Lower leg skin (tissue), 4 donors: ENCODE measurements at regions not wholly inside any gene's neighbourhood (a gene's known extent, or its start where the extent isn't known, plus 50 kb on each side); places are given as distances from the start of the nearest gene placed in this dataset.
"Not testable (repeated sequence)": the region's sequence is repeated elsewhere in the genome, so short reads cannot be mapped to it uniquely, and the experiment has no call there.

Source experiments
- DNase-seq, 2 donors: peaks; one replicate each; pipeline ENCODE4 v3.0.0-alpha.2; 2019; ENCODE audit warnings: low spot score in 2 of 2
- H3K4me3 ChIP-seq: fragments of 200-600 bp; sonication (generic); 2 replicates; pipeline ENCODE4 v1.5.1; 2017; ENCODE audit warnings: mild to moderate bottlenecking, low read depth; ENCODE audit not compliant: poor library complexity, severe bottlenecking
- POLR2A ChIP-seq, 2 donors: fragments of 450-650 bp; IDR thresholded peaks; one replicate each; pipeline ENCODE4 v1.6.1; 2016 to 2017; ENCODE audit warnings: antibody characterized with exemption in 2 of 2, mild to moderate bottlenecking in 1 of 2, moderate library complexity in 1 of 2
- WGBS, 2 donors: methylation state at CpG; one replicate each; pipeline ENCODE4 v1.1.5; 2018; 5-methylcytosine and 5-hydroxymethylcytosine counted together
- intact Hi-C: fragments of 100-400 bp; cut with DNase I; formaldehyde crosslinking; loops from one replicate; pipeline ENCODE4 v1.15.0; 2023; ENCODE audit warnings: low total_unique reads
- TF ChIP-seq, protein P1 (sequence below), 3 donors: fragments of 450-650 bp; IDR thresholded peaks; one replicate each; pipeline ENCODE4 v1.5.1; 2016; ENCODE audit warnings: antibody characterized with exemption in 3 of 3, mild to moderate bottlenecking in 3 of 3, moderate library complexity in 2 of 3

DNA sequence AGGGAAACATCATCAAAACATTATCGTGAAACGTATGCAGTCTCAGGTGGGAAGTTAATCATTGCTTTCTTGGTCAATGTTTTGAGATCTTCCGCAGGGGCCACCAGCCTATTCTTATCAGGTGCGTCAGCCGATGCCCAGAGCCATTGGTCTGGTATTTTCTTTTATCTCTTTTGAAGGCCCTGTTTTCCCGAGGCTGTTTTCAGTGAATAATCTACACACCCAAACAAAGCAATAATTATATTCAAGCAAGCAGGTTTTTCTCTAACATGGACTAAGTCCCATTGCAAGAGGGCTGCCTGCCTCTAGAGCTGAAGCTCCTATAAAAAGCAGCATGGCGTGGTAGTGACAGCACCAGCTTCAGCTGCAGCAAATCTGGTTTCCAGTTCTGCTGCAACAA lies 430.0 kb upstream of the ID2 start:
- TF ChIP-seq POLR2A (IDR thresholded peaks at IDR 0.05): no peak
- TF ChIP-seq, protein P1, sequence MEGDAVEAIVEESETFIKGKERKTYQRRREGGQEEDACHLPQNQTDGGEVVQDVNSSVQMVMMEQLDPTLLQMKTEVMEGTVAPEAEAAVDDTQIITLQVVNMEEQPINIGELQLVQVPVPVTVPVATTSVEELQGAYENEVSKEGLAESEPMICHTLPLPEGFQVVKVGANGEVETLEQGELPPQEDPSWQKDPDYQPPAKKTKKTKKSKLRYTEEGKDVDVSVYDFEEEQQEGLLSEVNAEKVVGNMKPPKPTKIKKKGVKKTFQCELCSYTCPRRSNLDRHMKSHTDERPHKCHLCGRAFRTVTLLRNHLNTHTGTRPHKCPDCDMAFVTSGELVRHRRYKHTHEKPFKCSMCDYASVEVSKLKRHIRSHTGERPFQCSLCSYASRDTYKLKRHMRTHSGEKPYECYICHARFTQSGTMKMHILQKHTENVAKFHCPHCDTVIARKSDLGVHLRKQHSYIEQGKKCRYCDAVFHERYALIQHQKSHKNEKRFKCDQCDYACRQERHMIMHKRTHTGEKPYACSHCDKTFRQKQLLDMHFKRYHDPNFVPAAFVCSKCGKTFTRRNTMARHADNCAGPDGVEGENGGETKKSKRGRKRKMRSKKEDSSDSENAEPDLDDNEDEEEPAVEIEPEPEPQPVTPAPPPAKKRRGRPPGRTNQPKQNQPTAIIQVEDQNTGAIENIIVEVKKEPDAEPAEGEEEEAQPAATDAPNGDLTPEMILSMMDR (IDR thresholded peaks at IDR 0.05): no peak
- WGBS, 2 donors: 74 to 75% methylated on average over 7 of the region's 7 CpGs
- H3K4me3 ChIP-seq: no peak overlapping the region
- intact Hi-C loops: no loop called here
- DNase-seq: no peak

DNA sequence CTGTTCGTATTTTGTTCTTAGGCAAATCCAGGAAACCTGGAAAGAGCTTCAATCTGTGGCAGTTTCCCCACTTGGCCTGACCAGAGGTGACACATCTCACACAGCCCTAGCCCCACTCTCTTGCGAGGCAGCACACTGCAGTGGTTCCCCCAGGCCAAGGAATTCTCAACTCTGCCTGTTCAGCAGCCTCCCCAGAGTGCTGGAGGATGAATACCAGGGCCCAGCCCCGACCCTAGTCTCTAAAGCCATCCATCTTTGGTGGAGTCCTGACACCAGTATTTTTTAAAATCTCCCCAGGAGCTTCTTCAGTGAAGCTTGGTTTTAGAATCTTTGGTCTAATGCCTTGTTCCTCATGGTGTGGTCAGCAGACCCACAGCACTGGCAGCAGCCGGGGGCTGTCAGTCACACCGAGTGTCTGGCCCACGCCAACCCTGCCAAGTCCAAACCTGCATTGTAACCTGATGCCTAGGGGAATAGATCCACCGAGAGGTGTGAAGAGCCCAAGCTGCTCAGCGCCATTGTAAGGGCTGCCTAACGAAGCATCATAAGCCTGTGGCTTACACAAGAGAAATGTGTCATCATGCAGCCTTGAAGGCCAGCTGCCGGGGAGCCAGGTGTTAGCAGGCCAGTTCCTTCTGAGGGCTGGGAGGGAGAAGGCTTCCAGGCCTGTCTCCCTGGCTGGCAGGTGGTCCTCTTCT lies 428.7 kb upstream of the ID2 start:
- intact Hi-C loops: no loop called here
- DNase-seq: no peak
- 62 to 66% methylated on average over 10 of the region's 10 CpGs for WGBS, 2 donors
- no peak overlapping the region for H3K4me3 ChIP-seq
- TF ChIP-seq, protein P1 (IDR thresholded peaks at IDR 0.05): no peak
- no peak for TF ChIP-seq POLR2A (IDR thresholded peaks at IDR 0.05)

DNA sequence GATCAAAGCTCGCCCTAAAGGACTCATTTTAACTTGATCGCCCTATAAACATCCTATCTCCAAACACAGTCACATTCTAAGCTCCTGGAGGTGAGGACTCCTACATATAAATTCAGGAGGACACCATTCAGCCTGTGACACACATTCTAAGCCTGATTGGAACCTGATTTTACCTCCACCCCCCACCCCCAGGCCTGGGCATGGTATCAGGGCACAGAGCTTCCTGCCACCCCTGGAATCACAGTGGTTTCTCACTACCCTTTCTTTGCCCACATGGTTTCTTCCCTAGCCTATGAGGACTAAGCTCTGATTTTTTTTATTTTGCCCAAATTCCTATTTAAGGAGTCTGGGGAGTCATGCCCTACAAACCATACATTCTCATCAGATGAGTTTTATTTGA lies 428.1 kb upstream of the ID2 start:
- H3K4me3 ChIP-seq: no peak overlapping the region
- intact Hi-C loops: no loop called here
- 97 to 100% methylated on average over 2 of the region's 2 CpGs for WGBS, 2 donors
- TF ChIP-seq, protein P1 (IDR thresholded peaks at IDR 0.05): no peak
- no peak for TF ChIP-seq POLR2A (IDR thresholded peaks at IDR 0.05)
- no peak for DNase-seq

DNA sequence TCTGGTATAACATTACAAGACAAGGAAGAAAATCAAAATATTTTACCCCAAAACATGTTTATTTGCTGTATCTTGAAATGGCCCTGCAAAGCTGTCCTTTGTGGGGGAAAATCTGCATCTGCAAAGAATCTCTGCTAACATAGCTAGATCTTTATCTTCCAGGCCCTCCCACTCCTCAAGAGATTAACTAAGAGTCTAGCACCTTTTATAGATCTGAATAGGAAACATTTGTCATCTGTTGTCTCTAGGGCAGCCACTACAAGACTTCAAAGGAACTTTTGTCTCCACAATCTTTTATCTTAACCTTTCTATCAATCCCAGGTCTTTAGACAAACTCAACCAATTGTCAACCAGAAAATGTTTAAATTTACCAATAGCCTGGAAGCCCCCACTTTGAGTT lies 427.6 kb upstream of the ID2 start:
- intact Hi-C loops, H3K4me3 ChIP-seq, DNase-seq: not testable (repeated sequence)

DNA sequence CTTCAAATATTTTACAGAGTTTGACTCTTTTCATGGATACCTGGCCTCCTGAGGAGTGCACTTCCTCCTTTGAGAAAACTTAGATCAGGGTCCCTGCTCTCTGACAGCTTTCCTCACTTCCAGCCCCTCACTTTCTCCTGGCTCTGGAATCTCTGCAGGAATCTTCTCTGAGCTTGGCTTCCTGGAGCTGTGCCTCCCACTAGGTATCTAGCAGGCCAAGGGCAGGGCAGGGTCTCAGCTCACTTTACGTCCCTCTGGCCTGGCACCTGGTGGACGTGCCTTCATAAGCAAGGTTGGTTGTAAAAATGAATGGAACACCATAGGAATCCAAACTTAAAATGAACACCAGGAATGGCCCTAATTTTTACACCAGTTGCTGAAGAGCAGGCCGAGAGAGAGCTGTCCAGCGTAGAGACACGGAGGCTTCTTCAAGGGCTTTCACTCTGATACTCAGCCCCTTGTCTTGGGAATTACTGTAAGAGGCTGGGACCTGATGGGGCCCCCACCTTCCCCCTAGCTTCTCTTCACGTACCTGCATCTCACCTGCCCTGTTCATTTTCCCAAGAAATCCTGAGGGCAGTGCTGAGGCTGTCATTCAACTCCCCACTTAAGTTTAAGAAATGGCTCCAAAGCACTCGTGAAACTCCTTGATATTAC lies 426.9 kb upstream of the ID2 start:
- no peak for DNase-seq
- no peak overlapping the region for H3K4me3 ChIP-seq
- TF ChIP-seq, protein P1 (IDR thresholded peaks at IDR 0.05): no peak
- WGBS, 2 donors: 97% methylated on average over 7 of the region's 7 CpGs
- intact Hi-C loops: no loop called here

DNA sequence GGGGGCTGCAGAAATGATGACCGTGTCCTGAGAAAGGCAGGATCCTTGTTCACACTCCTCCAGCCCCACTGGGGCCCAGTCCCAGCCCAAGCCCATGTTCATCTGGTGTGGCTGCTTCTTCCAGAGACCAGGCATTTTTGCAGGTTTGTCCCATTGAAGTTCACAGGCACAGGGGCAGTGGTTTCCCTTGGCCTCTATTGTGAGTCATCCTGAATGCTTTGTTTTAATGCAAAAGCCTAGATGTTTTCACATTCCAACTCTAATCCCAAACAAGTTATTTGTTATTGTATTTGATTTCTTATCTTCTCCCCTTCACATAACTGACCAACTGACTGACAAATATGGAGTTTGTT lies 426.4 kb upstream of the ID2 start:
- 85 to 100% methylated on average over 1 of the region's 1 CpG for WGBS, 2 donors
- TF ChIP-seq, protein P1 (IDR thresholded peaks at IDR 0.05): no peak
- no peak for TF ChIP-seq POLR2A (IDR thresholded peaks at IDR 0.05)
- no peak for DNase-seq
- intact Hi-C loops: no loop called here
- H3K4me3 ChIP-seq: no peak overlapping the region
